ENCODE measurements at regions not wholly inside any gene's neighbourhood (a gene's known extent, or its start where the extent isn't known, plus 50 kb on each side); places are given as distances from the start of the nearest gene placed in this dataset.
A peak's percentile ranks its signal among the peaks of the same experiment; 100 is the strongest.
"Not testable (repeated sequence)": the region's sequence is repeated elsewhere in the genome, so short reads cannot be mapped to it uniquely, and the experiment has no call there.

- Histone ChIP-seq H3K4me3 (ENCODE audit: severe bottlenecking) (no peak overlapping the region), H3K36me3 (ENCODE audit: low read depth) (no peaks in the 10 kb centered on the region), H3K27me3 (ENCODE audit: insufficient read depth, poor library complexity, severe bottlenecking) (peaks cover 17% of the 10 kb centered on the region), H3K27ac (ENCODE audit: poor library complexity, severe bottlenecking) (no peak overlapping the region), H3K9me3 (ENCODE audit: severe bottlenecking) (no peaks in the 10 kb centered on the region), H3K4me1 (ENCODE audit: insufficient read depth, poor library complexity, severe bottlenecking) (no peaks in the 10 kb centered on the region)
- peak; percentile 25 for DNase-seq (ENCODE audit: low spot score)
- ATAC-seq (ENCODE audit: low read depth) = no peak
- no peak for TF ChIP-seq CTCF (IDR thresholded peaks at IDR 0.05; ENCODE audit: poor library complexity, severe bottlenecking)
Measured at GRCh38 chr15:26038693-26039092, 175.6 kb upstream of the ATP10A start.

GRCh38 chr15:26037369-26037768 lies 174.2 kb upstream of the ATP10A start:
- ATAC-seq (ENCODE audit: low read depth) (no peak), DNase-seq (ENCODE audit: low spot score) (no peak)
- no peak overlapping the region for H3K4me3 ChIP-seq (ENCODE audit: severe bottlenecking)
- no peaks in the 10 kb centered on the region for H3K36me3 ChIP-seq (ENCODE audit: low read depth)
- no peaks in the 10 kb centered on the region for H3K9me3 ChIP-seq (ENCODE audit: severe bottlenecking)
- H3K27me3 ChIP-seq (ENCODE audit: insufficient read depth, poor library complexity, severe bottlenecking) = peaks cover 18% of the 10 kb centered on the region
- H3K27ac ChIP-seq (ENCODE audit: poor library complexity, severe bottlenecking) = no peak overlapping the region
- H3K4me1 ChIP-seq (ENCODE audit: insufficient read depth, poor library complexity, severe bottlenecking) = no peaks in the 10 kb centered on the region
- peak; percentile 49 for TF ChIP-seq CTCF (IDR thresholded peaks at IDR 0.05; ENCODE audit: poor library complexity, severe bottlenecking)

- H3K9me3 ChIP-seq (ENCODE audit: severe bottlenecking) = no peaks in the 10 kb centered on the region
- TF ChIP-seq CTCF (IDR thresholded peaks at IDR 0.05; ENCODE audit: poor library complexity, severe bottlenecking) = no peak
- peaks cover 18% of the 10 kb centered on the region for H3K27me3 ChIP-seq (ENCODE audit: insufficient read depth, poor library complexity, severe bottlenecking)
- no peak overlapping the region for H3K27ac ChIP-seq (ENCODE audit: poor library complexity, severe bottlenecking)
- no peak overlapping the region for H3K4me3 ChIP-seq (ENCODE audit: severe bottlenecking)
- H3K4me1 ChIP-seq (ENCODE audit: insufficient read depth, poor library complexity, severe bottlenecking) = peaks cover under 1% of the 10 kb centered on the region
- ATAC-seq (ENCODE audit: low read depth) (no peak), DNase-seq (ENCODE audit: low spot score) (peak; percentile 7)
- H3K36me3 ChIP-seq (ENCODE audit: low read depth) = no peaks in the 10 kb centered on the region
Measured at GRCh38 chr15:26033493-26033892, 170.4 kb upstream of the ATP10A start.

- Histone ChIP-seq H3K36me3 (ENCODE audit: low read depth) (no peaks in the 10 kb centered on the region), H3K4me1 (ENCODE audit: insufficient read depth, poor library complexity, severe bottlenecking) (peaks cover 3% of the 10 kb centered on the region), H3K4me3 (ENCODE audit: severe bottlenecking) (no peak overlapping the region), H3K9me3 (ENCODE audit: severe bottlenecking) (no peaks in the 10 kb centered on the region), H3K27ac (ENCODE audit: poor library complexity, severe bottlenecking) (no peak overlapping the region), H3K27me3 (ENCODE audit: insufficient read depth, poor library complexity, severe bottlenecking) (peaks cover 18% of the 10 kb centered on the region)
- no peak for TF ChIP-seq CTCF (IDR thresholded peaks at IDR 0.05; ENCODE audit: poor library complexity, severe bottlenecking)
- DNase-seq (ENCODE audit: low spot score) (peak; percentile 19), ATAC-seq (ENCODE audit: low read depth) (no peak)
Measured at GRCh38 chr15:26032162-26032846, 169.2 kb upstream of the ATP10A start.

GRCh38 chr15:26029586-26029985 lies 166.5 kb upstream of the ATP10A start:
- not testable (repeated sequence) for ATAC-seq (ENCODE audit: low read depth); H3K27ac ChIP-seq (ENCODE audit: poor library complexity, severe bottlenecking); H3K9me3 ChIP-seq (ENCODE audit: severe bottlenecking); H3K27me3 ChIP-seq (ENCODE audit: insufficient read depth, poor library complexity, severe bottlenecking); H3K4me3 ChIP-seq (ENCODE audit: severe bottlenecking); H3K36me3 ChIP-seq (ENCODE audit: low read depth)
- peak; percentile 13 for DNase-seq (ENCODE audit: low spot score)
- peaks cover 12% of the 10 kb centered on the region for H3K4me1 ChIP-seq (ENCODE audit: insufficient read depth, poor library complexity, severe bottlenecking)

All from RWPE2 (cell line).